Keratinocyte (primary cell): ENCODE measurements at regions not wholly inside any gene's neighbourhood (a gene's known extent, or its start where the extent isn't known, plus 50 kb on each side); places are given as distances from the start of the nearest gene placed in this dataset.

Source experiments
- EZH2 ChIP-seq: IDR thresholded peaks from one replicate; pipeline ENCODE4 v1.6.1; 2012; ENCODE audit warnings: inconsistent platforms, mild to moderate bottlenecking, low read length, moderate library complexity
- TF ChIP-seq, protein P1 (sequence below), 3 experiments: IDR thresholded peaks in 1 of 3; conservative IDR thresholded peaks in 1 of 3; optimal IDR thresholded peaks in 1 of 3; 2 replicates in 2 of 3; 3 replicates in 1 of 3; pipeline versions ENCODE3 to v1.5.1; 2011; ENCODE audit warnings: low read length in 3 of 3, mild to moderate bottlenecking in 3 of 3, moderate library complexity in 2 of 3, control low read depth in 1 of 3, inconsistent platforms in 1 of 3; ENCODE audit not compliant: insufficient read depth in 2 of 3; ENCODE audit errors: extremely low read depth in 1 of 3

- TF ChIP-seq, protein P1, sequence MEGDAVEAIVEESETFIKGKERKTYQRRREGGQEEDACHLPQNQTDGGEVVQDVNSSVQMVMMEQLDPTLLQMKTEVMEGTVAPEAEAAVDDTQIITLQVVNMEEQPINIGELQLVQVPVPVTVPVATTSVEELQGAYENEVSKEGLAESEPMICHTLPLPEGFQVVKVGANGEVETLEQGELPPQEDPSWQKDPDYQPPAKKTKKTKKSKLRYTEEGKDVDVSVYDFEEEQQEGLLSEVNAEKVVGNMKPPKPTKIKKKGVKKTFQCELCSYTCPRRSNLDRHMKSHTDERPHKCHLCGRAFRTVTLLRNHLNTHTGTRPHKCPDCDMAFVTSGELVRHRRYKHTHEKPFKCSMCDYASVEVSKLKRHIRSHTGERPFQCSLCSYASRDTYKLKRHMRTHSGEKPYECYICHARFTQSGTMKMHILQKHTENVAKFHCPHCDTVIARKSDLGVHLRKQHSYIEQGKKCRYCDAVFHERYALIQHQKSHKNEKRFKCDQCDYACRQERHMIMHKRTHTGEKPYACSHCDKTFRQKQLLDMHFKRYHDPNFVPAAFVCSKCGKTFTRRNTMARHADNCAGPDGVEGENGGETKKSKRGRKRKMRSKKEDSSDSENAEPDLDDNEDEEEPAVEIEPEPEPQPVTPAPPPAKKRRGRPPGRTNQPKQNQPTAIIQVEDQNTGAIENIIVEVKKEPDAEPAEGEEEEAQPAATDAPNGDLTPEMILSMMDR (optimal IDR thresholded peaks at IDR 0.05 in 1 of 3, IDR thresholded peaks at IDR 0.05 in 1 of 3, conservative IDR thresholded peaks at IDR 0.05 in 1 of 3; ENCODE audit: extremely low read depth in 1 of 3, insufficient read depth in 2 of 3, low read length in 3 of 3): no peak
- TF ChIP-seq EZH2: no peak
These were observed 214.5 kb upstream of the SLC8A1 start for GRCh38 chr2:40666398-40666797.
